ENCODE measurements at regions not wholly inside any gene's neighbourhood (a gene's known extent, or its start where the extent isn't known, plus 50 kb on each side); places are given as distances from the start of the nearest gene placed in this dataset.

DNA sequence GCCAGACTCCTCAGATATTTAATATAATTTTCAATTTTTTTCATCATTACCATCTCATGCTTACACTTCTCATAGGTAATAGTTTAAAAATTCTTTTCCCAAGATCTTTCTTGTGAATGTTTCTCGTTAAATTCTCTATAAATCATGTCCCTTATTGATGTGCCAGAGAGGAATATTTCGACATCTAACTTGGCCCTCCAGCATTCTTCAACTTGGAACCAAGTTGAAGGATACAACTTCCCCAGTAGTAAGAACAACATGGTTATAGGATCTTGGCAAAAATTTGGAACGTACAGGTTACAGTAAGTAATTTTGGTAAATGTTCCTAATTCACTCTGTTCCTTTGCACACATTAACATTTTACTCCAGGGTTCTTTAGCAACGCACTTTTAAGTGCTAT, 731.8 kb downstream of the CDH11 start:
- Histone ChIP-seq H3K9me2 (replicated peaks; ENCODE audit: insufficient read depth) (no peaks in the 10 kb centered on the region), H3K4me1 (ENCODE audit: insufficient read depth) (peaks cover 5% of the 10 kb centered on the region), H3K4me3 (no peak overlapping the region), H3K79me2 (no peaks in the 10 kb centered on the region), H3K27ac (peak overlapping the region; percentile 51), H3K36me3 (replicated peaks; ENCODE audit: insufficient read depth, low read depth) (no peaks in the 10 kb centered on the region), H3K9me3 (ENCODE audit: low read depth) (no peaks in the 10 kb centered on the region), H3K27me3 (no peaks in the 10 kb centered on the region), H4K20me1 (ENCODE audit: insufficient read depth, poor library complexity, severe bottlenecking) (no peaks in the 10 kb centered on the region), H3K4me2 (no peak overlapping the region), H2AFZ (peak overlapping the region; percentile 35)
- WGBS (ENCODE audit: low lambda C conversion rate, missing lambda C conversion rate): 92% methylated on average over 4 of the region's 4 CpGs
- TF ChIP-seq EZH2 (IDR thresholded peaks at IDR 0.05; ENCODE audit: borderline replicate concordance): no peak
- TF ChIP-seq CTCF (IDR thresholded peaks at IDR 0.05; ENCODE audit: poor library complexity): no peak
- TF ChIP-seq EZH2phosphoT487 (IDR thresholded peaks at IDR 0.05; ENCODE audit: low read depth, severe bottlenecking, unreplicated experiment): no peak
- no peak for DNase-seq (ENCODE audit: low spot score)

DNA sequence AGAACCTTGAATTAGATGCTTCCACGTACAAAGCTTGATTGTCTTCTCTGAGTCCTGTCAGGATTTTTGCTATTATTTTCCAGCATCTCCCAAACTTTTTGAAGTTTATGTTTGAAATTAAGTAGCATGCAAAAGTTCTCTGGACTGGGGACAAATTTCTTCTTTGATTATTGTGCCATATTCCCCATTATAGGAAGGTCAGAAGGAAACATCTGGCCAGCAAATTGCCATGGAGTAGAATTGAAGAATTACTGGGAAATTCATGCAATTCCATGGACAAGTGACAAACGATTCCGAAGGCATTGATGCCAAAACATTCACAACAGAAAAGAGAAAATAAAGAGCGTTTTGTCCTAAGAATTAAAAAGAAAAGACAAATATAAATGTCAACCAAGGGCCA, 737.2 kb downstream of the CDH11 start:
- 92% methylated on average over 4 of the region's 4 CpGs for WGBS (ENCODE audit: low lambda C conversion rate, missing lambda C conversion rate)
- H3K4me1 ChIP-seq (ENCODE audit: insufficient read depth): no peaks in the 10 kb centered on the region
- no peak overlapping the region for H3K4me2 ChIP-seq
- H3K79me2 ChIP-seq: no peaks in the 10 kb centered on the region
- H4K20me1 ChIP-seq (ENCODE audit: insufficient read depth, poor library complexity, severe bottlenecking): no peaks in the 10 kb centered on the region
- no peaks in the 10 kb centered on the region for H3K9me3 ChIP-seq (ENCODE audit: low read depth)
- H3K36me3 ChIP-seq (replicated peaks; ENCODE audit: insufficient read depth, low read depth): no peaks in the 10 kb centered on the region
- no peak for TF ChIP-seq CTCF (IDR thresholded peaks at IDR 0.05; ENCODE audit: poor library complexity)
- no peak for DNase-seq (ENCODE audit: low spot score)
- H3K27ac ChIP-seq: no peak overlapping the region
- H3K27me3 ChIP-seq: no peaks in the 10 kb centered on the region
- H2AFZ ChIP-seq: no peak overlapping the region
- no peaks in the 10 kb centered on the region for H3K9me2 ChIP-seq (replicated peaks; ENCODE audit: insufficient read depth)
- H3K4me3 ChIP-seq: no peak overlapping the region

DNA sequence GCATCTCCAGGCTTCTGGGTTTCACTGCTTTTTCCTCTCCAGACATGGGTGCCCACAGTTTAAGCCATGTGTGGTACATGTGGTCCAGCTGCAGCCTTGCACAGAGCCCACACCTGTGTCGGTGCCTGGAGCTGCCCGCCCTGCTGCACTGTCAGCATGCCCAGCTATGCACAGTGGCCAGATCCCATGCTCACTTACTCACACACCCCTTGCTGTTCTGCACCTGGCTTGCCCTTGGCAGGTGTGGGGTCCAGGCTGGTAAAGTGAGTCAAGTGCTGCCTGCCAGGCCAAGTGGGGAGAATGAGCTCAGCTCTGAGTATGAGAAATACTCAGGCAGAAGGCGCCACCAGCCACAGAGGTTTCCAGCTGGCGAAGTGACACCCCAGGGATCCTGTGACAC, 739.9 kb downstream of the CDH11 start:
- Histone ChIP-seq H4K20me1 (ENCODE audit: insufficient read depth, poor library complexity, severe bottlenecking) (no peaks in the 10 kb centered on the region), H2AFZ (no peak overlapping the region), H3K27ac (no peak overlapping the region), H3K9me2 (replicated peaks; ENCODE audit: insufficient read depth) (no peaks in the 10 kb centered on the region), H3K27me3 (no peaks in the 10 kb centered on the region), H3K4me1 (ENCODE audit: insufficient read depth) (no peaks in the 10 kb centered on the region), H3K9me3 (ENCODE audit: low read depth) (no peaks in the 10 kb centered on the region), H3K4me3 (no peak overlapping the region), H3K4me2 (no peak overlapping the region), H3K36me3 (replicated peaks; ENCODE audit: insufficient read depth, low read depth) (no peaks in the 10 kb centered on the region), H3K79me2 (no peaks in the 10 kb centered on the region)
- whole genome bisulfite sequencing (ENCODE audit: low lambda C conversion rate, missing lambda C conversion rate): 92% methylated on average over 4 of the region's 4 CpGs
- TF ChIP-seq CTCF (IDR thresholded peaks at IDR 0.05; ENCODE audit: poor library complexity) (no peak), EZH2 (IDR thresholded peaks at IDR 0.05; ENCODE audit: borderline replicate concordance) (no peak), EZH2phosphoT487 (IDR thresholded peaks at IDR 0.05; ENCODE audit: low read depth, severe bottlenecking, unreplicated experiment) (no peak)
- DNase-seq (ENCODE audit: low spot score): no peak

DNA sequence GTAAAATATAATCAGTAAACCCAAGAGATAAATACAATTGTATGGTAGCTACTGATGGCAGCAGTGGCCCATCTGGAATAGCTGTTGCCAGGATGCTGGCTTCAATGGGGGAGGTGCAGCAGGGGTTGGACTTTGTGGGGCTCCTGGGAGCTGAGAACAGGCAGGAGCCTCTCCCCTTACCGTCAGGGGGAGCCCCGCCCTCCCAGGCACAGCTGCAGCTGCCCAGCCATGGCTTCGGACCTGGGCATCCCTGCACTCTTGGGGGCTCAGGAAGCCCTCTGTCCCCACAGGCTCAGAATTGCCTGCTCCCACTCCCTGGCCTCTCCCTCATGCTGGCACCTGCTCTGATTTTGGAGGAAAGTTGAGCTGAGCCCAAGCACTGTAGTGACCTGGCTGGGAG, 741.1 kb downstream of the CDH11 start:
- no peak overlapping the region for H3K27ac ChIP-seq
- no peaks in the 10 kb centered on the region for H3K4me1 ChIP-seq (ENCODE audit: insufficient read depth)
- no peaks in the 10 kb centered on the region for H4K20me1 ChIP-seq (ENCODE audit: insufficient read depth, poor library complexity, severe bottlenecking)
- DNase-seq (ENCODE audit: low spot score): no peak
- no peaks in the 10 kb centered on the region for H3K79me2 ChIP-seq
- H3K4me3 ChIP-seq: no peak overlapping the region
- no peaks in the 10 kb centered on the region for H3K36me3 ChIP-seq (replicated peaks; ENCODE audit: insufficient read depth, low read depth)
- TF ChIP-seq CTCF (IDR thresholded peaks at IDR 0.05; ENCODE audit: poor library complexity): no peak
- TF ChIP-seq EZH2 (IDR thresholded peaks at IDR 0.05; ENCODE audit: borderline replicate concordance): no peak
- TF ChIP-seq EZH2phosphoT487 (IDR thresholded peaks at IDR 0.05; ENCODE audit: low read depth, severe bottlenecking, unreplicated experiment): no peak
- H3K9me3 ChIP-seq (ENCODE audit: low read depth): no peaks in the 10 kb centered on the region
- H2AFZ ChIP-seq: no peak overlapping the region
- WGBS (ENCODE audit: low lambda C conversion rate, missing lambda C conversion rate): 81% methylated on average over 3 of the region's 3 CpGs
- H3K9me2 ChIP-seq (replicated peaks; ENCODE audit: insufficient read depth): no peaks in the 10 kb centered on the region
- no peaks in the 10 kb centered on the region for H3K27me3 ChIP-seq
- H3K4me2 ChIP-seq: no peak overlapping the region
